RWPE2 (cell line): ENCODE measurements at regions not wholly inside any gene's neighbourhood (a gene's known extent, or its start where the extent isn't known, plus 50 kb on each side); places are given as distances from the start of the nearest gene placed in this dataset.

Experiments used
- ATAC-seq: fragments of 200-7000 bp; cut with Tn5 transposase; 3 replicates; pipeline ENCODE4 v1.9.1; 2021; ENCODE audit warnings: low read depth
- DNase-seq: peaks from one replicate; pipeline ENCODE4 v3.0.0-alpha.2; 2020; ENCODE audit warnings: low spot score
- H3K27ac ChIP-seq: fragments of 450-650 bp; 2 replicates; pipeline ENCODE4 v1.5.1; 2017; ENCODE audit warnings: mild to moderate bottlenecking; ENCODE audit not compliant: poor library complexity, severe bottlenecking
- H3K27me3 ChIP-seq: fragments of 250-450 bp; sonication (Bioruptor Pico); 2 replicates; pipeline ENCODE4 v1.5.1; 2021; ENCODE audit warnings: mild to moderate bottlenecking, moderate library complexity; ENCODE audit not compliant: insufficient read depth, poor library complexity, severe bottlenecking
- H3K36me3 ChIP-seq: fragments of 250-450 bp; sonication (Bioruptor Pico); 2 replicates; pipeline ENCODE4 v1.5.1; 2020; ENCODE audit warnings: low read depth, mild to moderate bottlenecking, moderate library complexity
- H3K4me1 ChIP-seq: fragments of 250-450 bp; sonication (Bioruptor Pico); 2 replicates; pipeline ENCODE4 v1.5.1; 2021; ENCODE audit warnings: mild to moderate bottlenecking, moderate library complexity; ENCODE audit not compliant: insufficient read depth, poor library complexity, severe bottlenecking
- H3K4me3 ChIP-seq: fragments of 250-450 bp; sonication (Bioruptor Pico); 2 replicates; pipeline ENCODE4 v1.5.1; 2021; ENCODE audit warnings: mild to moderate bottlenecking, moderate library complexity; ENCODE audit not compliant: severe bottlenecking
- H3K9me3 ChIP-seq: fragments of 250-450 bp; sonication (Bioruptor Pico); 2 replicates; pipeline ENCODE4 v1.5.1; 2021; ENCODE audit warnings: mild to moderate bottlenecking, moderate library complexity; ENCODE audit not compliant: severe bottlenecking
- TF ChIP-seq, protein P1 (sequence below): fragments of 450-650 bp; IDR thresholded peaks from one replicate; pipeline ENCODE4 v1.5.1; 2017; ENCODE audit warnings: mild to moderate bottlenecking, moderate library complexity; ENCODE audit not compliant: poor library complexity, severe bottlenecking

DNA sequence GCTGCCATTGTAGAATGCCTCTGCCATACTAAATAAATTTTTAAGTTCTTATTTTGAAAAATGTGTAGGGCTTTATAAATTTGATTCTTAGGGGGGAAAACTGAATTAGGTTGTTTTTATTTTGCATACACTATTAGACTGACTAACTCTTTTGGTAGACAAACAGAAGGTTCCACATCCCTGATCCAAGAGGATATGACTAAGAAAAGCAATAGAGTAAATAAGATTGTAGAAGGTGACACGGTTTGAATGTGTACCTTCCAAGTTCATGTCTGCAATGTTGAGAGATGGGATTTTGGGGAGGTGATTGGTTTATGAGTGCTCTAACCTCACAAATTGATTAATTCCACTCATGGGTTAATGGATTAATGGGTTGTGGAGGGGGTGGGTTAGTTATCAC, 127.9 kb downstream of the GLUL start:
- TF ChIP-seq, protein P1, sequence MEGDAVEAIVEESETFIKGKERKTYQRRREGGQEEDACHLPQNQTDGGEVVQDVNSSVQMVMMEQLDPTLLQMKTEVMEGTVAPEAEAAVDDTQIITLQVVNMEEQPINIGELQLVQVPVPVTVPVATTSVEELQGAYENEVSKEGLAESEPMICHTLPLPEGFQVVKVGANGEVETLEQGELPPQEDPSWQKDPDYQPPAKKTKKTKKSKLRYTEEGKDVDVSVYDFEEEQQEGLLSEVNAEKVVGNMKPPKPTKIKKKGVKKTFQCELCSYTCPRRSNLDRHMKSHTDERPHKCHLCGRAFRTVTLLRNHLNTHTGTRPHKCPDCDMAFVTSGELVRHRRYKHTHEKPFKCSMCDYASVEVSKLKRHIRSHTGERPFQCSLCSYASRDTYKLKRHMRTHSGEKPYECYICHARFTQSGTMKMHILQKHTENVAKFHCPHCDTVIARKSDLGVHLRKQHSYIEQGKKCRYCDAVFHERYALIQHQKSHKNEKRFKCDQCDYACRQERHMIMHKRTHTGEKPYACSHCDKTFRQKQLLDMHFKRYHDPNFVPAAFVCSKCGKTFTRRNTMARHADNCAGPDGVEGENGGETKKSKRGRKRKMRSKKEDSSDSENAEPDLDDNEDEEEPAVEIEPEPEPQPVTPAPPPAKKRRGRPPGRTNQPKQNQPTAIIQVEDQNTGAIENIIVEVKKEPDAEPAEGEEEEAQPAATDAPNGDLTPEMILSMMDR = no peak
- Histone ChIP-seq H3K4me1 (peaks cover 4% of the 10 kb centered on the region), H3K9me3 (no peaks in the 10 kb centered on the region), H3K36me3 (no peaks in the 10 kb centered on the region), H3K27me3 (no peaks in the 10 kb centered on the region), H3K27ac (no peak overlapping the region), H3K4me3 (no peak overlapping the region)
- peak; percentile 36; the same call in 1 of the 3 replicates for ATAC-seq
- DNase-seq = no peak

DNA sequence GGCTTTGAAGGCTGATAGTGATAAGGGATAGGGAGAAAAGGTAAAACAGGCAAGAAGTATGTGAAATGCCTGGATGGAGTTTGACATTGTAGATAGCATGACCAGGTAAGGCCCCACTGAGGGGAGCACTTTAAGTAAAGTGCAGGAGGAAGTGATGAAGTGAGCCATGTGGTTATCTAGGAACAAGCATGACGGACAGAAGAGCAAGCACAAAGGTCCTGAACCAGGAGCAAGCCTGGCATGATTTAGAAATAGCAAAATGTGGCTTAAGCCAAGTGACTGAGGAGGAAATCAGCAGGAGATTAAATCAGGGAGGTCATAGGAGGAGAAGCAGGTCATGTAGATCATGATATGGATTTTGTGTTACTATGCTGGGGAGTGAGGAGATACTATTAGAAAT, 129.2 kb downstream of the GLUL start:
- Histone ChIP-seq H3K4me3 (no peak overlapping the region), H3K27me3 (no peaks in the 10 kb centered on the region), H3K36me3 (no peaks in the 10 kb centered on the region), H3K9me3 (no peaks in the 10 kb centered on the region), H3K4me1 (peaks cover 4% of the 10 kb centered on the region), H3K27ac (no peak overlapping the region)
- DNase-seq (no peak), ATAC-seq (no peak)
- TF ChIP-seq, protein P1 = no peak

DNA sequence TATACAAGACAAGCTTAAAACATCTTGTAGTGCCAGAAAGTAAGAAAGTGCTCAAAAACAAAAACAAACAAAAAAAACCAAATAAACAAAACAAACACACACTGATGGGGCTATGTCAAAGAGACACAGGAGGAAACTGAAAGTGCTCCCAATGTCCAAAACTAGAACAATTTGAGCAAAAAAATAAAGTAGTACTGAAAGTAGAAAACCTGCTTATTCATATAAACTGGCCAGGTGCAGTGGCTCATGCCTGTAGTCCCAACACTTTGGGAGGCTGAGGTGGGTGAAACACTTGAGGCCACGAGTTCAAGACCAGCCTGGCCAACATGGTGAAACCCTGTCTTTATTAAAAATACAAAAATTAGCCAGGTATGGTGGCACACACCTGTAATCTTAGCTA, 129.9 kb downstream of the GLUL start:
- TF ChIP-seq, protein P1 = no peak
- H3K27me3 ChIP-seq = no peaks in the 10 kb centered on the region
- no peak overlapping the region for H3K4me3 ChIP-seq
- H3K4me1 ChIP-seq = peaks cover 4% of the 10 kb centered on the region
- ATAC-seq (no peak), DNase-seq (no peak)
- no peak overlapping the region for H3K27ac ChIP-seq
- no peaks in the 10 kb centered on the region for H3K36me3 ChIP-seq
- no peaks in the 10 kb centered on the region for H3K9me3 ChIP-seq

DNA sequence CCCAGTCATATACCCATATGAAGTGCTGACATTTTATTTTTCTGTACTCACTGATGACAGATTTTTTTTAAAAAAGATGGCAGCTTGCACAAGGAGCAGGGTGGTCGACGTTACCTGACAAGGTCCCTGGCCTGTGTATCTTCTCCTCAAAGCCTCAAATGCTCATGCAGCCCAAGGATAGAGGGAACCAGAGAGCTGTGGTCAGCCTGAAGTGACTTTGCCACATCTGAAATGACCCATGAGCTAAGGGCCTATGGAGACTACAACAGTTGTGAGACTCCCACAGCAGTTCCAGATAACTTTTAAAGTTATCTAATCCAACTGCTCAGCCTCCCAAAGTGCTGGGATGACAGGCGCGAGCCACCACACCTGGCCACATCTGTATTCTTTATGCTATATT, 131.1 kb downstream of the GLUL start:
- Histone ChIP-seq H3K36me3 (no peaks in the 10 kb centered on the region), H3K4me3 (no peak overlapping the region), H3K4me1 (peaks cover 4% of the 10 kb centered on the region), H3K9me3 (no peaks in the 10 kb centered on the region), H3K27me3 (no peaks in the 10 kb centered on the region), H3K27ac (no peak overlapping the region)
- ATAC-seq (no peak), DNase-seq (no peak)
- TF ChIP-seq, protein P1 = no peak

DNA sequence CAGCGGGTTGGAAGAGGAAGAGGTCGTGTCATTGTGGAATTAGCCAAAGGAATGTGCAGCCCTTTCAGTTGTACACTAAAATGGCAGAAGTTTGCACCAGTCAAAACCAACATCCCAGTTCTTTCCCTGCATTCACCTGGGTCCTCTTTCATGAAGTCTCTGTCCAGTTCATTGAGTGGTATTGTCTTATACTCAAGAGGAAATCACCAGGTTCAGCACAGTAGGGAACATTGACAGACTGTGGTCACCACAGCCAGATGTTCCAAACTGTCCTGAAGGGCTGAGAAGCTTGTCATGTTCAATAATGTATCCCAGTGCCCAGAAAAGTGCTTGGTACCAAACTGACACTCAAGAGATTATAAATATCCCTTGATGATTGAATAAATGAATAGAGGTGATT, 131.6 kb downstream of the GLUL start:
- ATAC-seq (no peak), DNase-seq (no peak)
- H3K9me3 ChIP-seq = no peaks in the 10 kb centered on the region
- no peak overlapping the region for H3K4me3 ChIP-seq
- no peak overlapping the region for H3K27ac ChIP-seq
- H3K4me1 ChIP-seq = peaks cover 4% of the 10 kb centered on the region
- no peaks in the 10 kb centered on the region for H3K27me3 ChIP-seq
- TF ChIP-seq, protein P1 = no peak
- no peaks in the 10 kb centered on the region for H3K36me3 ChIP-seq
